GM18861 (cell line): ENCODE measurements at regions not wholly inside any gene's neighbourhood (a gene's known extent, or its start where the extent isn't known, plus 50 kb on each side); places are given as distances from the start of the nearest gene placed in this dataset.

ENCODE experiments used
- ATAC-seq: cut with Tn5 transposase; IDR thresholded peaks from one replicate; pipeline ENCODE4 v1.9.1; 2021; ENCODE audit not compliant: unreplicated experiment

GRCh38 chr4:124018383-124019317 is 622.1 kb downstream of the SPRY1 start:
- peak; percentile 100 for ATAC-seq

- no peak for ATAC-seq
Measured at GRCh38 chr4:124019749-124020549, 623.4 kb downstream of the SPRY1 start.

- no peak for ATAC-seq
Measured at GRCh38 chr4:124025000-124025399, 628.4 kb downstream of the SPRY1 start.

- no peak for ATAC-seq
Measured at GRCh38 chr4:124025428-124025827, 628.8 kb downstream of the SPRY1 start.

- no peak for ATAC-seq
Measured at GRCh38 chr4:124028182-124028581, 631.6 kb downstream of the SPRY1 start.

GRCh38 chr4:124030147-124030546 is 633.6 kb downstream of the SPRY1 start:
- ATAC-seq, result no peak

- ATAC-seq, result no peak
Measured at GRCh38 chr4:124032035-124032434, 635.4 kb downstream of the SPRY1 start.

- no peak for ATAC-seq
Measured at GRCh38 chr4:124035364-124036041, 638.9 kb downstream of the SPRY1 start.

- ATAC-seq, result no peak
Measured at GRCh38 chr4:124037236-124037635, 640.6 kb downstream of the SPRY1 start.

- no peak for ATAC-seq
Measured at GRCh38 chr4:124044330-124044729, 647.7 kb downstream of the SPRY1 start.

- no peak for ATAC-seq
Measured at GRCh38 chr4:124044867-124045266, 648.3 kb downstream of the SPRY1 start.

GRCh38 chr4:124046190-124046589 is 649.6 kb downstream of the SPRY1 start:
- no peak for ATAC-seq

GRCh38 chr4:124053872-124054538 is 657.4 kb downstream of the SPRY1 start:
- ATAC-seq, result no peak

GRCh38 chr4:124055336-124055735 is 657.2 kb downstream of the ANKRD50 start:
- ATAC-seq, result no peak

- ATAC-seq, result no peak
Measured at GRCh38 chr4:124055896-124056295, 656.6 kb downstream of the ANKRD50 start.

GRCh38 chr4:124060261-124060918 is 652.1 kb downstream of the ANKRD50 start:
- ATAC-seq, result no peak

GRCh38 chr4:124061413-124061812 is 651.1 kb downstream of the ANKRD50 start:
- no peak for ATAC-seq

- no peak for ATAC-seq
Measured at GRCh38 chr4:124065422-124065821, 647.1 kb downstream of the ANKRD50 start.

- no peak for ATAC-seq
Measured at GRCh38 chr4:124065936-124066335, 646.6 kb downstream of the ANKRD50 start.

GRCh38 chr4:124066595-124066994 is 645.9 kb downstream of the ANKRD50 start:
- no peak for ATAC-seq
